Right ventricle myocardium superior (tissue), 1 donor: ENCODE measurements at regions not wholly inside any gene's neighbourhood (a gene's known extent, or its start where the extent isn't known, plus 50 kb on each side); places are given as distances from the start of the nearest gene placed in this dataset.
"Not testable (repeated sequence)": the region's sequence is repeated elsewhere in the genome, so short reads cannot be mapped to it uniquely, and the experiment has no call there.

Experiments
- ATAC-seq: fragments of 200-7000 bp; cut with Tn5 transposase; one replicate; pipeline ENCODE4 v1.9.1; 2020; ENCODE audit warnings: mild to moderate bottlenecking; ENCODE audit not compliant: poor library complexity
- DNase-seq: peaks from one replicate; pipeline ENCODE4 v3.0.0-alpha.2; 2020
- intact Hi-C: fragments of 100-400 bp; cut with DNase I; formaldehyde crosslinking; loops from one replicate; pipeline ENCODE4 v1.11.2; 2022
- donor health status: DM: no; HTN: yes; CAD: no; lungs with severe emphysema.

DNA sequence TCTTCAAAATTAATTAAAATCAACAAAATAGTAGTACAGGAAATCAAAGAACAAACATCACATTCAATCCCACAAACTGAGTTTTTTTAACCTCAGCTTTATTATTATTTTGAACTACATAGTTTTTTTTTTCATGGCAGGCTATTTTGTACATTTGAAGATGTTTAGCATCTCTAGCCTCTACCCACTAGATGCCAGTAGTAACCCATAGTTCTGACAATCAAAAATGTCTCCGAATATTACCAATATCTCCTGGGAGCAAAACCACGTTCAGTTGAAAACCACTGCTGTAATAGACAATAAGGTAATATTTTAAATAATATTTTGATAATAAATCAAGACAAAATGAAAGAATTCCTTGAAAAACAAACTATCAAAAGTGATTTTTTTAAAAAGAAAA lies 702.6 kb upstream of the LRRTM1 start:
- ATAC-seq (no peak), DNase-seq (no peak)

GRCh38 chr2:81002906-81003305 lies 698.4 kb upstream of the LRRTM1 start:
- intact Hi-C loops = no loop called here
- no peak for DNase-seq
- no peak for ATAC-seq

More for the DNA sequence above, 702.6 kb upstream of the LRRTM1 start:
- intact Hi-C loops = no loop called here

GRCh38 chr2:80987466-80987865 lies 682.9 kb upstream of the LRRTM1 start:
- intact Hi-C loops = no loop called here
- ATAC-seq = no peak
- no peak for DNase-seq

DNA sequence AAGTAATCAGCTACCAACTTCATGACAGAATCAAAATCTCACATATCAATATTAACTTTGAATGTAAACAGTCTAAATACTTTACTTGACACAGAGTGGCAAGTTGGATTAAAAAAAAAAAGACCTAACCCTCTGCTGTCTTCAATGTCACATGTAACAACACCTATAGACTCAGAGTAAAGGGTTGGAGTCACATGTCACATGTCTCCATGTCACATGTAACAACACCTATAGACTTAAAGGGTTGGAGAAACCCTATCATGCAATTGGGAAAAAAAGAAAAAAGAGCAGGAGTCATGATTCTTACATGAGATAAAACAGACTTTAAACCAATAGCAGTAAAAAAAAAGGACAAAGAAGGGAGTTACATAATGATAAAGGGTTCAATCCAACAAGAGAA lies 665.3 kb upstream of the LRRTM1 start:
- DNase-seq (no peak), ATAC-seq (no peak)
- intact Hi-C loops = no loop called here

GRCh38 chr2:80968450-80968849 lies 663.9 kb upstream of the LRRTM1 start:
- ATAC-seq (no peak), DNase-seq (no peak)
- intact Hi-C loops = no loop called here

DNA sequence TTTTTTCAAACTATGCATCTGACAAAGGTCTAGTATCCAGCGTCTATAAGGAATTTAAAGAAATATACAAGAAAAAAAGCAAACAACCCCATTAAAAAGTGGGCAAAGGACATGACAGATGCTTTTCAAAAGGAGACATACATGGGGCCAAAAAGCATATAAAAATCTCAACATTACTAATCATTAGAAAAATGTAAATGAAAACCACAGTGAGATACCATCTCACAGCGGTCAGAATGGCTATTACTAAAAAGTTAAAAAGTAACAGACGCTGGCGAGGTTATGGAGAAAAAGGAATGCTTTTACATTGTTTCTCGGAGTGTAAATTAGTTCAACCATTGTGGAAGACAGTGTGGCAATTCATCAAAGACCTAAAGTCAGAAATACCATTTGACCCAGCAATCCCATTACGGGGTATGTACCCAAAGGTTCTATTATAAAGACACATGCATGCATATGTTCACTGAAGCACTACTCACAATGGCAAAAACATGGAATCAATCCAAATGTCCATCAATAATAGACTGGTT lies 643.1 kb upstream of the LRRTM1 start:
- intact Hi-C loops = no loop called here
- DNase-seq = no peak
- no peak for ATAC-seq

GRCh38 chr2:80943487-80943886 lies 638.9 kb upstream of the LRRTM1 start:
- intact Hi-C loops = no loop called here
- DNase-seq (no peak), ATAC-seq (no peak)

DNA sequence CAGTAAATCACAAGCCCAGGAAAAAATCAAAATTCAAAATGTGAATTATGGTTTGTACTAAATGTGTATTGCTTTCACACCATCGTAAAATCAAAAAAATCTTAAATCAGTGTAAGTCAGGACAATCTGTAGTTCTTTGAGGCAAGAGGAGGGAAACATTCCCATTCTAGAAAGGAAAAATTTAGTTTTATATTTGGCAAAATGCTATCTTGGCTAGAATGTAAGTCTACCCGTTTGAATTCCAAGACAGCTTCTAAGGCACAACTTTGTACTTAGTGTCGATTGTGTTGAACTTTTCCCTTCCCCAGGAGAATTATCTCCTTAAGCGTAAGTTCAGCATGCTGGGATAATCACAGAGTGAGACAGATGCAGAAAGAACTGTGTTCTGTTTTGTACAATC lies 638.2 kb upstream of the LRRTM1 start:
- ATAC-seq (no peak), DNase-seq (no peak)
- intact Hi-C loops = no loop called here

- ATAC-seq = no peak
- intact Hi-C loops = no loop called here
- no peak for DNase-seq
Observed at GRCh38 chr2:80938463-80938862, 633.9 kb upstream of the LRRTM1 start.

GRCh38 chr2:80931820-80932219 lies 627.3 kb upstream of the LRRTM1 start:
- ATAC-seq, DNase-seq, intact Hi-C loops: not testable (repeated sequence)

DNA sequence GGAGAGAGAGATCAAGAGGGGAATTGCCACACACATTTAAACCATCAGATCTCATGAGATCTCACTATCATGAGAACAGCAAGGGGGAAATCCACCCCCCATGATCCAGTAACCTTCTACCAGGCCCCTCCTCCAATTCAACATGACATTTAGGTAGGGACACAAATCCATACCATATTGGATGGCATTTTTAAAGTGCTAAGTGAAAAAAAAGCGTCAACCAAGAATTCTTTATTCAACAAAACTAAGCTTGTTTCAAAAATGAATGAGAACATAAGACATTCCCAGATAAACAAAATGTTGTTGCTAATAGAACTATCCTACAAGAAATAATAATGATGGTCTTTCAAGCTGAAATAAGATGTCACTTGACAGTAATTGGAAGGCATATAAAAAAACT lies 626.2 kb upstream of the LRRTM1 start:
- DNase-seq (no peak), ATAC-seq (no peak)
- intact Hi-C loops = no loop called here

- intact Hi-C loops = no loop called here
- no peak for DNase-seq
- ATAC-seq = no peak
Observed at GRCh38 chr2:80926168-80926567, 621.6 kb upstream of the LRRTM1 start.

GRCh38 chr2:80896576-80896975 lies 592.0 kb upstream of the LRRTM1 start:
- no peak for DNase-seq
- intact Hi-C loops = no loop called here
- no peak for ATAC-seq

- ATAC-seq (no peak), DNase-seq (no peak)
- intact Hi-C loops = no loop called here
Observed at GRCh38 chr2:80894486-80894885, 589.9 kb upstream of the LRRTM1 start.

DNA sequence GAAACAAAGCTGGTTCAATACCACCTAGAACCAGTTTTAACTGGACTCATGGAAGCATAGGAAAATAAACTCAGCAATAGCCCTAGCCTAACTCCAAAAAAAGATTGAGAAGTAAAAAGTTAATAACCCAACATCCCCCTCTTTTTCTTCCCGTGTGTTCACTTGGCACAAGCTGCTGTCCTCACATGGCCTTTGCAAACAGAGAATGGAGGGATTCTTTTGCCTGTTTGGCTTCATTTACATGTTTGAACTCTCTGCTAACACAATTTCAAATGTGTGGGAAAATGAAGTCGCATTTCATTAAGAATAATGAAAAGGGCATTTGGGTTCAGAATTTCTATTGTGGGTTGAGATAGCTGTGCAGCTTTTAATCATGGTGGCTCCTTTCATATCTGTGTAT lies 589.2 kb upstream of the LRRTM1 start:
- DNase-seq (no peak), ATAC-seq (no peak)
- intact Hi-C loops = no loop called here

DNA sequence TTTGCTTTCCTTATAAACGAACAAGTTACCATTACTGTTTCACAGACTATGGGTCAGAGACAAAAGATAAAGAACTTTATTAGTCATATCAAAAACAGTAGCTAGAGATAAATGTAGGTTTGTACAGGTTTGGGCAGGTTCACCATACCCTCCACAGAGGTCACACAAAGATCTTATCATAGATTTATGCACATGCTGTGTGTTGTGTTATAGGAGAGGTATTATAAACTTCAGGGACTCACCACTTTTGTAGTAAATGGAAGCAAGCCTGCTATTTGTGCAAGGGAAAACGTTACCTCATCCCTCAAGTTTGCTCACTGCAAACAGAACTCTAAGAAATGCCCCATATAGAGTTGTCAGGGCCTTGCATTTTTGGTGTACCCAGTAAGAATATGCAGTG lies 584.5 kb upstream of the LRRTM1 start:
- intact Hi-C loops = no loop called here
- ATAC-seq (no peak), DNase-seq (no peak)

DNA sequence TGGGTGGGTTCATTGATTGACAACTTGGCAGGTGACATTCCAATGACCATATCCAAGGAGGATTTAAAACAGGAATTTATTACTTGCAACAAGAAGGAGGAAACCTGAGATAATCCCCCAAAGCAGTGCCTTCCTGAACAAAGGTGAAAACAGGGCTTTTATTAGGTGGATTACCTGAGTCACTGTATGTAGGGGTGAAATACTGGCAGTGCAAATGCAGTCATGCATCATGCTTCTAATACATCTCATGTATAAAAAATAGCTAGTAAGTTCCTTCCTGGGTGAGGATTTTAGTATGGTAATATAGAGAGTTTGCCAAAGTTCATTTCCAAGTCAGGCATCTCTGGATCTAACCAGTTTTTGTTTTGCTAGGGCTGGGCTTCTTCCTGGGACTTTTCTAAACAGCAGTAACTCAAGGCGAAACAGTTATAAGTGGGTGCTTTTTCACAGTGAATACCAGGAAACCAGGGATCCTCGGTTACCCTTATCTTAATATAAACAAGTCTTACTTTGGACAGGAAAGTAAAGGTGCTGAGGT lies 583.4 kb upstream of the LRRTM1 start:
- ATAC-seq (no peak), DNase-seq (no peak)
- intact Hi-C loops = no loop called here

- ATAC-seq (no peak), DNase-seq (no peak)
- intact Hi-C loops = no loop called here
Observed at GRCh38 chr2:80874374-80874773, 569.8 kb upstream of the LRRTM1 start.

DNA sequence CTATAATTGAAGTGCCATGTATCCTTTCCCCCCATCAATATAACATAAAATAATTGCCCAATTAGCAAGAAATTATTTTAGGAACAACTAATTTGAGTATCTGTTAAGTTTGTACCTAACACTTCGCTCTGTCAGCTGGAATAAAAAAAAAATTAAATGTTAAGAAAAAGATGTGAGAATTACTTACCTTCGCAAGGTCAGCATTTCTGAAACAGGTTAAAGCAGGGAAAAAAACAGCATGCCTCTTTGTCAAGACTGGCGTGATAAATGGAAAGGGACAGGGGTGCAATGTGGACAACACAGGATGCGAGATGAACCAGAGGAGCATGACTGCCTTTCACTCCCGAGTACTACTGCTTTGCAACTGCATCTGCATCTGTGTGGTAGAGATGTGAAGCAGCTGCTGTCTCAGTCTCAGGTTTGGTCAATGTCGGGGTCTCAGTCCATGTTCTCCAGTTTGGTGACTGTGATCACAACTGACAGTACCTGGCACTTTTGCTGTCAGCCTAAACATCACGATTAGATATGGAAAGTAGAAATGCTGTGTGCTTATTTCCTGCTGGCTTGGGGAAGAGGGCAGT lies 565.4 kb upstream of the LRRTM1 start:
- intact Hi-C loops = no loop called here
- DNase-seq (no peak), ATAC-seq (no peak)

DNA sequence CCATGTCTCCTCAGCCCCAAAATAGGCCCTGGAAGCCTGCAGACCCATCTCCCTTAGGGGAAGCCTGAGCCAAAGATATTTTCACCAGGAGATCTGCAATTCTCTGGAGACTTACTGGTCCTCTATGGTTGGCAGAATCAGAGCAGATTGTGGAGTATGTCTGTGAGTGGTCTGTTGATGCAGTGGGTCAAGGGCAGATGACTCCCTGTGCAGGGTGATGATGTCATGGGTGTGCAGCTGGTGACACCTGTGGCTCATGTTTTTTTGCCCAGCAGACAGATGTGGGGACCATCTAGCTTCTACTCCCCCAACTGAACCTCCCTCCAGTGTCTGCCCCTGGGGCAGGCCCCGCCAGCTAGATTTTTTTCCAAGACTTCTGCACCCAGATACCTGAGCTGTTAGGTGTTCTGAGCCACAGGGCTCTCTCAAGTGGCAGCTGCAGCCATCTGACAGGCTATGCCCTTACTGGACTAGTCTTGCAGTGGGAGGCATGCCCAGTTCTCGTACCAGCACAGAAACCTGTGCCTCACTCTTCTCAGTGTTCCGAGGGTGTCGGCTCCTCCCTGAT lies 558.7 kb upstream of the LRRTM1 start:
- DNase-seq (no peak), ATAC-seq (no peak)
- intact Hi-C loops = no loop called here

- DNase-seq (no peak), ATAC-seq (no peak)
- intact Hi-C loops = no loop called here
Observed at GRCh38 chr2:80858965-80859364, 554.4 kb upstream of the LRRTM1 start.
